IPS DF 6.9 (cell line): ENCODE measurements at regions not wholly inside any gene's neighbourhood (a gene's known extent, or its start where the extent isn't known, plus 50 kb on each side); places are given as distances from the start of the nearest gene placed in this dataset.
A peak's percentile ranks its signal among the peaks of the same experiment; 100 is the strongest.

Source experiments
- DNase-seq: peaks from one replicate; pipeline ENCODE4 v3.0.0-alpha.2; 2013; ENCODE audit warnings: low read depth, low spot score
- H3K27ac ChIP-seq: one replicate; pipeline ENCODE4 v1.5.1; 2013; ENCODE audit warnings: low read length, control low read depth
- H3K27me3 ChIP-seq: 2 replicates; pipeline ENCODE4 v1.6.1; 2013; ENCODE audit warnings: mild to moderate bottlenecking, low read length; ENCODE audit not compliant: control insufficient read depth, insufficient read depth
- H3K36me3 ChIP-seq: 2 replicates; pipeline ENCODE4 v1.6.1; 2013; ENCODE audit warnings: low read length; ENCODE audit not compliant: control insufficient read depth, insufficient read depth
- H3K4me1 ChIP-seq: 2 replicates; pipeline ENCODE4 v1.6.1; 2013; ENCODE audit warnings: low read length; ENCODE audit not compliant: control insufficient read depth, insufficient read depth
- H3K4me3 ChIP-seq: 2 replicates; pipeline ENCODE4 v1.5.1; 2013; ENCODE audit warnings: mild to moderate bottlenecking, low read length
- H3K9me3 ChIP-seq: 2 replicates; pipeline ENCODE4 v1.6.1; 2013; ENCODE audit warnings: low read length, inconsistent platforms; ENCODE audit not compliant: control insufficient read depth, insufficient read depth
- WGBS: extraction: QIAGEN DNeasy Blood & Tissue Kit; methylation state at CpG from one replicate; pipeline ENCODE4 v1.1.7; 2013; ENCODE audit warnings: mixed read lengths, missing lambda C conversion rate; ENCODE audit not compliant: insufficient read length, insufficient coverage; 5-methylcytosine and 5-hydroxymethylcytosine counted together

DNA sequence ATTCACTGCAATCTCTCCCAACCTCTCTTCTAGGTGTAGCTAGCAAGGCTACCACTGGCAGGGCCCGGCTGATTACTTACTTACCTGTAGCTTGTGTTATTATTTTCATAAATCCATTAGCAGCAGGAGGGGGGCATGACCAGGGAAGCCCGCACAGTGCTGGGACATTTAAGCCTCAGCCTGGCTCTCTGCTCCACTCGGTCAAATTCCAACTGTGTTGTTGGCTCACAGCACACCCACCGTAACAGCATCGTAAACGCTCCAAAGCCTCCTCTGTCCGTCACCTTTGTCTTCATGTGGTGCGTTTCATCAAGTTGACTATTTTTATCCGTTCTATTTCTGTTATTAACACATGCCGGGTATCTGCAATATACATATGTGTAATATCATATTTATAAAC is 264.7 kb downstream of the NSG2 start:
- no peaks in the 10 kb centered on the region for H3K4me1 ChIP-seq
- WGBS: no CpG with 5 or more reads among the region's 10 CpGs
- no peak overlapping the region for H3K27ac ChIP-seq
- no peaks in the 10 kb centered on the region for H3K9me3 ChIP-seq
- DNase-seq: no peak
- no peaks in the 10 kb centered on the region for H3K36me3 ChIP-seq
- no peaks in the 10 kb centered on the region for H3K27me3 ChIP-seq
- no peak overlapping the region for H3K4me3 ChIP-seq

GRCh38 chr5:174310706-174311105 is 265.2 kb downstream of the NSG2 start:
- Histone ChIP-seq H3K9me3 (no peaks in the 10 kb centered on the region), H3K27ac (no peak overlapping the region), H3K4me1 (no peaks in the 10 kb centered on the region), H3K36me3 (no peaks in the 10 kb centered on the region), H3K4me3 (no peak overlapping the region), H3K27me3 (no peaks in the 10 kb centered on the region)
- no CpG with 5 or more reads among the region's 4 CpGs for WGBS
- DNase-seq: no peak

- H3K4me3 ChIP-seq: no peak overlapping the region
- H3K4me1 ChIP-seq: no peaks in the 10 kb centered on the region
- H3K27ac ChIP-seq: no peak overlapping the region
- no peaks in the 10 kb centered on the region for H3K36me3 ChIP-seq
- H3K9me3 ChIP-seq: no peaks in the 10 kb centered on the region
- DNase-seq: no peak
- no peaks in the 10 kb centered on the region for H3K27me3 ChIP-seq
- no CpG with 5 or more reads among the region's 17 CpGs for WGBS
These were observed 265.6 kb downstream of the NSG2 start for GRCh38 chr5:174311121-174311520.

DNA sequence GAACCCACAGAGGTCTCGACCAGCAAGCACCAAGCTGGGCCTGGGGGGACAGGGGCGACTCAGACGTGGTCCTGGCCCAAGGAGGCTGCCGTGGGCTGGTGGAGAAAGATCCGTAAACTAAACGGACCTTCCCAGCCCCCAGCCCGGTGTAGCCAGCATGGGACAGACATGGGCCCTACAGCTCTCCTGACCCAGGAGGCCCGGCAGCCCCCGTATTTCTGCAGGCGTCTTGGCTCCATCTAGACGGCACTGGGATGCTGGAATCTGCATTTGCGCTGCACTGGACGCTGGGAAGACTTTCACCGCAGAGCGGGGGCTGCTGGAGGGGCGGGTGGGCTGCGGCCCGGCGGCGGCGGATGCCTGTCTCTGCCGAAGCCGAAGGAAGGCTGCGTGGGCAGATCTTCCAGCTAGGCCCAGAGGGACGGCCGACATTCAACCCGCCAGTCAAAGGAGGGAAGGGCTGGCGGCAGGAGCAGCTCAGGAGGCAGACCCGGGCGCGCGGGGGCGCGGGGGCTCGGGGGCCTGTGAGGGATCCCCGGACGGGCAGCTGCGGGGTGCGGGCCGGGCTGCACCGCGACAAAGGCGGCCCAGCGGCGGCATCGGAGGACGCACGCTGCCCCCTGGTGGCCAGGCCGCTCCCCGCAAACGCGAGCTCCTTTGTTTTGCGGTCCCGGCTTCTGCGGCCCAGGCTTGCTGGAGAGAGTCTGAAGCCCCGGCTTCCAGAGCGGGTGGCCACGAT is 266.2 kb downstream of the NSG2 start:
- H3K36me3 ChIP-seq: no peaks in the 10 kb centered on the region
- H3K27me3 ChIP-seq: no peaks in the 10 kb centered on the region
- WGBS: no CpG with 5 or more reads among the region's 58 CpGs
- no peaks in the 10 kb centered on the region for H3K4me1 ChIP-seq
- peak overlapping the region; percentile 44; the same call in 1 of the 2 replicates for H3K4me3 ChIP-seq
- peak; percentile 45 for DNase-seq
- no peak overlapping the region for H3K27ac ChIP-seq
- no peaks in the 10 kb centered on the region for H3K9me3 ChIP-seq

DNA sequence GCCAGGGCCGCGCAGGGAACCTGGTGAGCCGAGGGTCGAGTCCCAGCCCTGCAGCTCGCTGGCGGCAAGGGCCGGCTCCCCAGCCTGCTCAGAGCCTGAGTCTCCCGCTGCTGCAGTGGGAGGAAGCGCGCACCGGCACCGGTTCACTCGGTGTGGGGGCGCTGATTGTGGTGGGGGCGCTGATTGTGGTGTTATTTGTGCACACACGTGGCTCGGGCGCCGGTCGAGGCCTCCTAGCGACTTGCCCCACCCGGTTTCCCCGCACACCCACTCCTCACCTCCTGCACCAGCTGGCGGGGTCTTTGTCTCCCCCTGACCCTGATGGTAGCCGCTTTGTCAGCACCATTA is 266.7 kb downstream of the NSG2 start:
- no peak for DNase-seq
- H3K27me3 ChIP-seq: no peaks in the 10 kb centered on the region
- no peaks in the 10 kb centered on the region for H3K36me3 ChIP-seq
- no peaks in the 10 kb centered on the region for H3K4me1 ChIP-seq
- no CpG with 5 or more reads among the region's 25 CpGs for WGBS
- H3K9me3 ChIP-seq: no peaks in the 10 kb centered on the region
- H3K4me3 ChIP-seq: no peak overlapping the region
- H3K27ac ChIP-seq: no peak overlapping the region

DNA sequence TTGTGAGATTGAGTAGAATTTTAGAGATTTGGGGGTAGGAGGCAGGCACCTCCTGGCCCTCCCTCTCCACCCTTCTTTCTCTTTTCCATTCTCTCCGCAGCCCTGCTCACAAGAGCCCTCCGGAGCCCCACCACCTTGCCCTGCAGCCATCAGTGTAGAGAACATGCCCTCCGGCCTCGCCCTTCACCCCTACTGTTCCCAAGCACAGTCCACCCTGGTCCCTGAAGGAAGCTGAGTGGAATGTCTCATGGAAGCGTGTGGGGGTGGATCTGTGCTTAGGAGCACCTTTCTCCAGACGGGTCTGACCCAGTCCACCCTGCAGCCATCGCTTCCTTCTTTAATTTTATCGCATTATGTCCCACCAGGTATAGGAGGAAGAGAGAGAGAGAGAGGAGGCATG is 267.1 kb downstream of the NSG2 start:
- Histone ChIP-seq H3K36me3 (no peaks in the 10 kb centered on the region), H3K4me3 (no peak overlapping the region), H3K9me3 (no peaks in the 10 kb centered on the region), H3K4me1 (no peaks in the 10 kb centered on the region), H3K27ac (no peak overlapping the region), H3K27me3 (no peaks in the 10 kb centered on the region)
- no peak for DNase-seq
- WGBS: no CpG with 5 or more reads among the region's 8 CpGs

GRCh38 chr5:174313615-174314014 is 268.1 kb downstream of the NSG2 start:
- no peaks in the 10 kb centered on the region for H3K27me3 ChIP-seq
- H3K36me3 ChIP-seq: no peaks in the 10 kb centered on the region
- no peak overlapping the region for H3K4me3 ChIP-seq
- WGBS: no CpG with 5 or more reads among the region's 5 CpGs
- no peaks in the 10 kb centered on the region for H3K4me1 ChIP-seq
- H3K9me3 ChIP-seq: no peaks in the 10 kb centered on the region
- no peak for DNase-seq
- H3K27ac ChIP-seq: no peak overlapping the region

DNA sequence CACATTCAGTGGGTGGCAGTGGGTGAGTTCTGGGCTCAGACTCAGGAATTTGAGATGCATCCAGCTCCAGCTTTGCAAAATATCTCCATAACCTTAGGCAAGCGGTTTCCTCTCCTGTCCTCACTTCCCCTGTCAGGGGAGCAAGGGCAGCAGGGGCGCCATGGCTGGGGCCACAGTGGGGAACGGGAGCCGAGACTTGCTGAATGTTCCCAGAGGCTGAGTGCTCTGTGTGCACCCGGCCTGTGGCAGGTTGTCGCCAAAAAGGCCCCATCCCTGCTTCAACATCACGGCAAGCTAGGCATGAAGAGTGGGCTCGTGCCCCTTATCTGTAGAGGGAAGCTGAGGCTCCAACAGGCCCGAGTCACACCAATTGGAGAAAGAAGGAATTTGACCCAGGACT is 268.8 kb downstream of the NSG2 start:
- no peak overlapping the region for H3K27ac ChIP-seq
- H3K4me3 ChIP-seq: no peak overlapping the region
- no CpG with 5 or more reads among the region's 9 CpGs for WGBS
- no peaks in the 10 kb centered on the region for H3K9me3 ChIP-seq
- H3K27me3 ChIP-seq: no peaks in the 10 kb centered on the region
- no peak for DNase-seq
- H3K4me1 ChIP-seq: no peaks in the 10 kb centered on the region
- no peaks in the 10 kb centered on the region for H3K36me3 ChIP-seq

DNA sequence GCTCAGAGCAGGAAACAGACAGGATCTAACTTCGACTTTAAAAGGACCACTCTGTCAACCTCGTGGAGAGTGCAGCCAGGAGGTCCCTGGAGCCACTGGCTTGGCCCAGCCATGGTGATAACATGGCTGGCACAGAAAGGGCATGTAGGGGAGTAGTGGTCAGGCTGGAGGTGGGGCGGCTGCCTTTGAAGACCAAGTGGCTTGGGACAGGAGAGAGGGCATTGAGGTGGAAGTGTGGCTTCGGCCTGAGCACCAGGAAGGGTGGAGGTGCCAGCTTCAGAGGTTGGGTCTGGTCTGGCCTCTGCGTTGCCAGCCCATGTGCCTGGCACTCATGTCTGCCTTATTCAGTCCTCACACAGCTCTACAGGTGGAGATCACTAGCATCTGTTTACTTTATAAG is 270.0 kb downstream of the NSG2 start:
- Histone ChIP-seq H3K4me3 (no peak overlapping the region), H3K4me1 (no peaks in the 10 kb centered on the region), H3K27me3 (no peaks in the 10 kb centered on the region), H3K9me3 (no peaks in the 10 kb centered on the region), H3K27ac (no peak overlapping the region), H3K36me3 (no peaks in the 10 kb centered on the region)
- no peak for DNase-seq
- WGBS: no CpG with 5 or more reads among the region's 5 CpGs

DNA sequence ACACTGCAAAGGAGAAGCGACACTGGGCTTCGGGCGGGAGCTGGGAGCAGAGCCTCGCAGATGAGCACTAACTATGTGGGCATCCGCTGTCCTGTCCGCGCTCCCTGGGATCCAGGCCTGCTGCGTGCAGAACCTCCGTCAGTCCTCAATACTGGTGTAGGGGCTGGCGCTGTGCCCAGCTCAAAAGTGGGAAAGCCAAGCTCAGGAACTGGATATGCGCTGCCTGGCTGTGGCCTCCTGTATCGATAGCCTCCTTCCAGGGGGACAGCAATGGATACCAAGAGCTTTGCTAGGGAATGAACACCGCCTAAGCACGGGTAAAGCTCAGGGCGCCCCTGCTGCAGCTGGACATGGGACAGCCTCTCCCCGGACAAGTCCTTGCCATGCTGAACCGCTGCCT is 270.4 kb downstream of the NSG2 start:
- no peaks in the 10 kb centered on the region for H3K9me3 ChIP-seq
- DNase-seq: no peak
- H3K27ac ChIP-seq: no peak overlapping the region
- H3K27me3 ChIP-seq: no peaks in the 10 kb centered on the region
- no CpG with 5 or more reads among the region's 17 CpGs for WGBS
- H3K4me1 ChIP-seq: no peaks in the 10 kb centered on the region
- no peaks in the 10 kb centered on the region for H3K36me3 ChIP-seq
- no peak overlapping the region for H3K4me3 ChIP-seq

DNA sequence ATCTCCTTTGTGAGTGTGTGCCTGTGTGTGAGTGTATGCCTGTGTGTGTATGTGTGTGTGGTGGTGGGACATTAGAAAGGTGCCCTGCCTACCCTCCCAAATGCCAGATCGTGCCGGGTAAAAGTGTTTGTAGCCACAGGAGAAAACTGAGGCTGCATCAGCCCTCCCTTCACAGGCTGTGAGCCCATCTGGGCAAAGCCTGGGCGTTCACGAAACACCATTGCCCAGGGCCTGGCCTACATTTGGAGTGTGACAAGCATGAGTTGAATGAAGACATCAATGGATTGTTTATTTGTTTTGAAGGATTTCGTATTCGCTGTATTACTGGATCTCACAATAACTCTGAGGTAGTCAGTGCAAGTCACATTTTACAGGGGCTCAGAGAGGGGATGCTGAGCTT is 270.8 kb downstream of the NSG2 start:
- WGBS: no CpG with 5 or more reads among the region's 6 CpGs
- Histone ChIP-seq H3K4me1 (no peaks in the 10 kb centered on the region), H3K4me3 (no peak overlapping the region), H3K9me3 (no peaks in the 10 kb centered on the region), H3K27ac (no peak overlapping the region), H3K36me3 (no peaks in the 10 kb centered on the region), H3K27me3 (no peaks in the 10 kb centered on the region)
- DNase-seq: no peak
